IgD-negative memory B cell (primary cell): ENCODE measurements at regions not wholly inside any gene's neighbourhood (a gene's known extent, or its start where the extent isn't known, plus 50 kb on each side); places are given as distances from the start of the nearest gene placed in this dataset.

Source experiments
- H3K27ac Mint-ChIP-seq, 3 donors: one replicate each; pipeline ENCODE4 v1.8.0; 2020 to 2022; ENCODE audit warnings: mild to moderate bottlenecking in 3 of 3, mixed read lengths in 3 of 3, moderate library complexity in 1 of 3
- H3K27me3 Mint-ChIP-seq: one replicate; pipeline ENCODE4 v1.8.0; 2021; ENCODE audit warnings: mixed read lengths
- H3K36me3 Mint-ChIP-seq: one replicate; pipeline ENCODE4 v1.8.0; 2020; ENCODE audit warnings: mild to moderate bottlenecking, mixed read lengths
- H3K4me1 Mint-ChIP-seq, 3 donors: one replicate each; pipeline ENCODE4 v1.8.0; 2020 to 2022; ENCODE audit warnings: mixed read lengths in 3 of 3, mild to moderate bottlenecking in 1 of 3
- H3K4me3 Mint-ChIP-seq, 4 donors: one replicate each; pipeline ENCODE4 v1.8.0; 2020 to 2022; ENCODE audit warnings: mild to moderate bottlenecking in 4 of 4, mixed read lengths in 4 of 4, moderate library complexity in 3 of 4
- H3K9me3 Mint-ChIP-seq, 3 donors: one replicate each; pipeline ENCODE4 v1.8.0; 2020 to 2021; ENCODE audit warnings: mixed read lengths in 3 of 3, mild to moderate bottlenecking in 1 of 3

GRCh38 chr15:31925541-31925940, 104.8 kb upstream of the CHRNA7 start:
- no peaks in the 10 kb centered on the region for H3K4me1 Mint-ChIP-seq
- peaks cover 4 to 21% (median 11%) of the 10 kb centered on the region in 3 donors for H3K9me3 Mint-ChIP-seq
- H3K27ac Mint-ChIP-seq: no peak overlapping the region
- H3K27me3 Mint-ChIP-seq: peaks cover 2% of the 10 kb centered on the region
- H3K36me3 Mint-ChIP-seq: no peaks in the 10 kb centered on the region
- no peak overlapping the region for H3K4me3 Mint-ChIP-seq

DNA sequence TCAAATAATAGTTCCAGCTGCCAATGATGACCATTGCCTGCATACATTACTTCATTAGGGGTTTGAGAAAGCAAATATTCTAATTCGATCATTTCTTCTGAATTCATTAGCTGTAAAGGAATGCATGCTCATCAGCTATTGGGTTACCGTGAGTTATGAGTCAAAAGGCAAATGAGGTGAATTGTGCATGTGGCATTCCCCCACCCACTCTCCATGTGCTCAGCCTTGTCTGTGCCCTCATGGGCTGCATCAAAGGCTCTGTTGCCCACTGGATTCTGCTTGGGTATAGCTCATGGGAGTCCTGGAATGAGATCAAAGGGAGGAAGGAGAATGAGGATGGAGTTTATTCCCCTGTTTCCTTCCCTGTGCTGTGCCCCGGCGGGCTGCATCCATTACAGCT, 99.3 kb upstream of the CHRNA7 start:
- peaks cover 0 to 3% (median 3%) of the 10 kb centered on the region in 3 donors for H3K9me3 Mint-ChIP-seq
- no peaks in the 10 kb centered on the region for H3K36me3 Mint-ChIP-seq
- no peak overlapping the region for H3K27ac Mint-ChIP-seq
- H3K27me3 Mint-ChIP-seq: peaks cover 2% of the 10 kb centered on the region
- H3K4me1 Mint-ChIP-seq: no peaks in the 10 kb centered on the region
- no peak overlapping the region for H3K4me3 Mint-ChIP-seq

GRCh38 chr15:31932576-31932975, 97.7 kb upstream of the CHRNA7 start:
- H3K4me3 Mint-ChIP-seq: no peak overlapping the region
- H3K27ac Mint-ChIP-seq: peak overlapping the region in 1 of 3 donors; percentile 35
- H3K4me1 Mint-ChIP-seq: no peaks in the 10 kb centered on the region
- no peaks in the 10 kb centered on the region for H3K36me3 Mint-ChIP-seq
- peaks cover 2% of the 10 kb centered on the region for H3K27me3 Mint-ChIP-seq
- peaks cover 0 to 3% (median 0%) of the 10 kb centered on the region in 3 donors for H3K9me3 Mint-ChIP-seq

- no peaks in the 10 kb centered on the region for H3K27me3 Mint-ChIP-seq
Observed at GRCh38 chr15:31934821-31935220, 95.5 kb upstream of the CHRNA7 start.

GRCh38 chr15:31953478-31953877, 76.8 kb upstream of the CHRNA7 start:
- H3K27me3 Mint-ChIP-seq: peaks cover 10% of the 10 kb centered on the region
- peak overlapping the region in 1 of 4 donors; percentile 29 for H3K4me3 Mint-ChIP-seq
- H3K4me1 Mint-ChIP-seq: no peaks in the 10 kb centered on the region

More at GRCh38 chr15:31934821-31935220, 95.5 kb upstream of the CHRNA7 start:
- no peaks in the 10 kb centered on the region for H3K4me1 Mint-ChIP-seq
- H3K27ac Mint-ChIP-seq: no peak overlapping the region
- H3K4me3 Mint-ChIP-seq: no peak overlapping the region
- H3K9me3 Mint-ChIP-seq: peaks cover 0 to 3% (median 2%) of the 10 kb centered on the region in 3 donors
- no peaks in the 10 kb centered on the region for H3K36me3 Mint-ChIP-seq

DNA sequence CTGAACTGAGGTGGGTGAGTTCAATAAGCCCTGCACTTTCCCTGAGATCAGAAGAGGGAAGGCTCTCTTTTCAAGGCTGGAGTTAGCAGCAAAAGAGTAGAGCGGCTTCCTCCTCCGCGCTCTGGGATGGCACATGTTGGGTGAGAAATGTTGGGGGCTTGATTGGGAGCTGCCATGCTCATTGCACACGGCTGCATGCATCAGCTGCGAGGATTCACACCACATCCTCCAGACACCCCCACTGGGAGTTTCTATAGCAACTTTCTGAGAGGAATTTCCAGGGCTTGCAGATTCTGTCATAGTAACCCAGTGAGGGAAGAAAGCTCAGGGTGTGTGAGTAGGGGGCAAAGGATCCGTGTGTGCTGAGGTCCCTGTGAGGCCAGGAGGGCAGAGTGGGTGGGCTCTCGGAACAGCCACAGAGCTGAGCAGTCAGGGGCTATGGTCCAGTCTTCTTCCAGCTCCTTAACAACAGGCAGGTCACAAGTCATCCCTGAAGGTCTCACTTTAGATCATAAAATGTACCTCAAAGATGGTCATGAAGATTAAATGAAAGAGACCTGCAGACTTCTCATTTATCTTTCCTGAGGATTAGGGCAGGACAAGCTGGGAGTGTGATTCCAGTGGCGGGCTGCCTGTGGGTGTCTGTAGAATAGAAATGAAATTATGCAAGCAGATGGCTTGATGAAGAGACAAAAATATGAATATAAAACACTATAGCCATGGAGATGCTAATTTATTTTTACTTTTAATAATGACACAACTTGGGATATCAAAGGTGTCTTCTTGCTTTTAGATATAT, 75.7 kb upstream of the CHRNA7 start:
- Mint-ChIP-seq H3K4me1 (no peaks in the 10 kb centered on the region), H3K27ac (no peak overlapping the region), H3K27me3 (peaks cover 10% of the 10 kb centered on the region), H3K4me3 (no peak overlapping the region), H3K9me3 (peaks cover 4 to 18% (median 14%) of the 10 kb centered on the region in 3 donors), H3K36me3 (peaks cover 4% of the 10 kb centered on the region)

More at GRCh38 chr15:31953478-31953877, 76.8 kb upstream of the CHRNA7 start:
- no peaks in the 10 kb centered on the region for H3K36me3 Mint-ChIP-seq
- no peak overlapping the region for H3K27ac Mint-ChIP-seq
- H3K9me3 Mint-ChIP-seq: peaks cover 4 to 7% (median 6%) of the 10 kb centered on the region in 3 donors

- Mint-ChIP-seq H3K9me3 (peaks cover 4 to 19% (median 15%) of the 10 kb centered on the region in 3 donors), H3K27me3 (peaks cover 10% of the 10 kb centered on the region)
Observed at GRCh38 chr15:31955734-31956133, 74.6 kb upstream of the CHRNA7 start.

DNA sequence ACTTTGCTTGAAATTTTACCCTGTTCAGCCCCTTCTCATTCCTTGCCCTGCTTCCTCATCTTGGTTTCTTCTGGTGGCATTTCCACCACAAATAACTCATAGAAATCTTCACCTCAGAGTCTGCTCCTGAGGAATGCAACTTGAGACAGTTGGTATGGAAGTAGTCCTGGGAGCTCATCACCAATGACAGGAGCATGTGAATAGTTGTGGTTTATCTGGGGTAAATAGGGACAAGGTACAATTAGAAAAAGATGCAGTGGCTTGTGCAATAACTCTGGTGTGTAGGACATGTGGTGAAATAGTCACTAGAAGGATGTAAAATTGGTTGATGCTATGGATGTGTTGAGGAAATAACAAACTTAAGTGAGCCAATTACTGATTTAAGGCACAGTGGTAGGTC, 72.7 kb upstream of the CHRNA7 start:
- H3K9me3 Mint-ChIP-seq: peaks cover 4 to 27% (median 18%) of the 10 kb centered on the region in 3 donors
- H3K27me3 Mint-ChIP-seq: peaks cover 10% of the 10 kb centered on the region
- no peaks in the 10 kb centered on the region for H3K4me1 Mint-ChIP-seq
- H3K4me3 Mint-ChIP-seq: no peak overlapping the region
- peaks cover 9% of the 10 kb centered on the region for H3K36me3 Mint-ChIP-seq
- no peak overlapping the region for H3K27ac Mint-ChIP-seq

More at GRCh38 chr15:31955734-31956133, 74.6 kb upstream of the CHRNA7 start:
- H3K27ac Mint-ChIP-seq: no peak overlapping the region
- no peak overlapping the region for H3K4me3 Mint-ChIP-seq
- H3K36me3 Mint-ChIP-seq: peaks cover 4% of the 10 kb centered on the region
- no peaks in the 10 kb centered on the region for H3K4me1 Mint-ChIP-seq

DNA sequence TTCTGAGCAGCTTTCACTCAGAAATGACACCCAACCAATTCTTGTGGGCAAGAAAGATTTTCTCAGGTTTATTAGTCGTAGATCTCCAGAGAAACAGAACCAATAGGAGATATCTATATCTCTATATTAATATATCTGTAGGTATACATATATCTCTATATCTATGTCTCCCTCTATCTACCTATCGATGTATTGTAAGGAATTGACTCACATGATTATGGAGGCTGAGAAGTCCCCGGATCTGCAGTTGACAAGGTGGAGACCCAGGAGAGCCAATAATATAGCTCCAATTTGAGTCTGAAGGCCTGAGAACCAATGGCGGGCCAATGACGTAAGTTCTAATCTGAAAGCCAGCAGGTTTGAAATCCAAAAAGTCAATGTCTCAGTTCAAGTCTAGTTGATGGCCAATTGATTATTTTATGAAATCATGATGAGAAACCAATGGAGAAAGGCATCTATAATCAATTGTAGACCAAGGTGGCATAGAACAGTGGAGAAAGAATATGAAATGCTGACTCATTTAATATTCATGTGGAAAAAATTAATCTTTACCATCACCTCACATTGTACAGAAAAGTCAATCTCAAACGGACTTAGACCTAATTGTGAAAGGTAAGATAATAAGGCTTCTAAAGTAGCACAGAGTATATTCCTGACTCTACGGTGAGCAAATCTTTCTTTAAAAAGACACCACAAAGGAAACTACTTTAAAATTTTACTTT, 65.6 kb upstream of the CHRNA7 start:
- H3K36me3 Mint-ChIP-seq: peaks cover 5% of the 10 kb centered on the region
- no peak overlapping the region for H3K27ac Mint-ChIP-seq
- no peak overlapping the region for H3K4me3 Mint-ChIP-seq
- peaks cover 0 to 8% (median 3%) of the 10 kb centered on the region in 3 donors for H3K9me3 Mint-ChIP-seq
- H3K27me3 Mint-ChIP-seq: peaks cover 6% of the 10 kb centered on the region
- no peaks in the 10 kb centered on the region for H3K4me1 Mint-ChIP-seq

DNA sequence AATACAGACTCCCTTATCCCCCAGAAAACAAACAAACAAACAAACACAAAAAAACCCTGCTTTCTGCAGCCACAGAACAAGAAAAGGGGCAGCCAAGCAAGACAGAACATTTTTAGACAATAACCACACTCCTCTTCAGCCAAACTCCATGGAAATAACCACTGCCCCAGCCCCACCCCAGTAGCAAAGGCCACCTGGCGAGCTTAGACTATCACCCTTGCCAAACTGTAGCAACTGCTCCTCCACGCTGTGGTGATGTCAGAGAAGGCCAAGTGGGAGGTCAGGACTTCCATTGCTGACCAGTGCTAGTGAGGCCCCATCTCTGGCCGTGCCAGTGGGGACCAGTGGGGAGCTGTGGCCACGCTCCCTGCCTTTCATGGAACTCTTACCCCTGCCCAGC, 60.3 kb upstream of the CHRNA7 start:
- Mint-ChIP-seq H3K27ac (no peak overlapping the region), H3K4me1 (peaks cover 0 to 4% (median 0%) of the 10 kb centered on the region in 3 donors), H3K4me3 (no peak overlapping the region), H3K36me3 (no peaks in the 10 kb centered on the region), H3K27me3 (peaks cover 6% of the 10 kb centered on the region), H3K9me3 (no peaks in the 10 kb centered on the region)

- Mint-ChIP-seq H3K4me3 (no peak overlapping the region), H3K9me3 (no peaks in the 10 kb centered on the region), H3K27me3 (peaks cover 12% of the 10 kb centered on the region), H3K4me1 (peaks cover 0 to 5% (median 3%) of the 10 kb centered on the region in 3 donors), H3K27ac (peak overlapping the region in 1 of 3 donors; percentile 32), H3K36me3 (no peaks in the 10 kb centered on the region)
Observed at GRCh38 chr15:31973197-31973596, 57.1 kb upstream of the CHRNA7 start.

- Mint-ChIP-seq H3K4me3 (no peak overlapping the region), H3K9me3 (no peaks in the 10 kb centered on the region), H3K36me3 (no peaks in the 10 kb centered on the region), H3K4me1 (peaks cover 0 to 5% (median 3%) of the 10 kb centered on the region in 3 donors), H3K27me3 (peaks cover 17% of the 10 kb centered on the region), H3K27ac (no peak overlapping the region)
Observed at GRCh38 chr15:31974154-31974794, 56.0 kb upstream of the CHRNA7 start.

DNA sequence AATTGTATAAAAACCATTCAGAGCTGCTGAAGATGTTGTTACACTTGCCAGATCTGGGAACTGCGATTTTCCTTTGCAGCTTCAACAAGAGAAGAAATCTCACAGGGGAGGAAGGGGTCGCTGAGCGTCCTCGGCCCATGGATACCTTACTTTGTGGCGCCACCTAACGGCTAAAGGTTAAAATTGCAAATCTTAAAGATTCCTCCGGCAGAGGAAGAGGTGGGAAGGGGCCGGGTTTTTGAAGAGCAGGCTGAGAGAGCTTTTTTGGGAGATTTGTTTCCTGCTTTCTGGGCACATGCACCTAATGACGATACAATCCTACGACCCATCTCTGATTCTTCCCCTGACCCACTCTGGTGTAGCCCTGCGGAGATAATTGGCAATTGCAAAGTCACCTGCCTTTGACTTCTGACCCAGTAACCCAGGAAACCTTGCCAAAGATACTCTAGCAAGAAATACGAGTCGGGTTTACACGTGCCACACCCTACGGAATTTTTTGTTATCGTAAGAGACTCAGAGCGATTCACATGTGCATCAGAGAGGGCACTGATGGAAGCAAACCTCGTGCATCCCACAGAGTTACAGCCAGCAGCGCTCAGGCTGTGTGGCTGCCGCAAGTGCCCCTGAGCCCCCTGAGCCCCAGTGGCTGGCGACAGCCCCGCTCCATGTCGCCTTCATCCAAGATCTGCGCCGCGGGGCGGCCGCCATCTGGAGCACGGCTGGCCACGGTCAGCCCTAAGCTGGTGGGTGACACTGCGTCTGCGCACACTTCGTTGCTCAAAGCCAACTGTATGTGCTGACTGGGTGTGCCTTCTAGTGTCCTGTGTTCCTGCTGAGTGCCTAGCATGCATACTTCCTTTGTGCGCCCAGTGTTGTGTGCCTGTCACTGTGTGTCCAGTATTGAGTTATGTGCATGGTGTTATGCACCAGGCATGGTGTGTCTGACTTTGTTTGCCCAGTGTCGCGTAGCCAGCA, 55.2 kb upstream of the CHRNA7 start:
- no peak overlapping the region for H3K4me3 Mint-ChIP-seq
- H3K4me1 Mint-ChIP-seq: peaks cover 0 to 5% (median 3%) of the 10 kb centered on the region in 3 donors
- H3K36me3 Mint-ChIP-seq: no peaks in the 10 kb centered on the region
- H3K27me3 Mint-ChIP-seq: peaks cover 17% of the 10 kb centered on the region
- no peaks in the 10 kb centered on the region for H3K9me3 Mint-ChIP-seq
- no peak overlapping the region for H3K27ac Mint-ChIP-seq

- Mint-ChIP-seq H3K9me3 (no peaks in the 10 kb centered on the region), H3K4me3 (no peak overlapping the region), H3K4me1 (peaks cover 0 to 5% (median 3%) of the 10 kb centered on the region in 3 donors), H3K27me3 (peaks cover 17% of the 10 kb centered on the region), H3K27ac (no peak overlapping the region), H3K36me3 (no peaks in the 10 kb centered on the region)
Observed at GRCh38 chr15:31975830-31976229, 54.5 kb upstream of the CHRNA7 start.
